GM19328 (cell line): ENCODE measurements at regions not wholly inside any gene's neighbourhood (a gene's known extent, or its start where the extent isn't known, plus 50 kb on each side); places are given as distances from the start of the nearest gene placed in this dataset.
"Not testable (repeated sequence)": the region's sequence is repeated elsewhere in the genome, so short reads cannot be mapped to it uniquely, and the experiment has no call there.

Experiments
- ATAC-seq: cut with Tn5 transposase; IDR thresholded peaks from one replicate; pipeline ENCODE4 v1.9.1; 2021; ENCODE audit warnings: mild to moderate bottlenecking, moderate library complexity; ENCODE audit not compliant: unreplicated experiment

- no peak for ATAC-seq
These were observed 584.5 kb downstream of the ZEB2 start for GRCh38 chr2:143935482-143935752.

- ATAC-seq = no peak
These were observed 585.1 kb downstream of the ZEB2 start for GRCh38 chr2:143934626-143935481.

- ATAC-seq = no peak
These were observed 585.9 kb downstream of the ZEB2 start for GRCh38 chr2:143933946-143934569.

GRCh38 chr2:143930891-143931290 is 589.0 kb downstream of the ZEB2 start:
- no peak for ATAC-seq

- no peak for ATAC-seq
These were observed 591.3 kb downstream of the ZEB2 start for GRCh38 chr2:143928613-143929012.

- no peak for ATAC-seq
These were observed 591.7 kb downstream of the ZEB2 start for GRCh38 chr2:143928184-143928583.

GRCh38 chr2:143926736-143927135 is 593.2 kb downstream of the ZEB2 start:
- ATAC-seq = no peak

GRCh38 chr2:143922261-143922830 is 597.6 kb downstream of the ZEB2 start:
- not testable (repeated sequence) for ATAC-seq

GRCh38 chr2:143918465-143918989 is 601.4 kb downstream of the ZEB2 start:
- no peak for ATAC-seq

GRCh38 chr2:143916781-143917180 is 603.1 kb downstream of the ZEB2 start:
- no peak for ATAC-seq

GRCh38 chr2:143909577-143910353 is 610.2 kb downstream of the ZEB2 start:
- no peak for ATAC-seq

- no peak for ATAC-seq
These were observed 611.1 kb downstream of the ZEB2 start for GRCh38 chr2:143908843-143909242.

GRCh38 chr2:143907801-143908200 is 612.1 kb downstream of the ZEB2 start:
- no peak for ATAC-seq

- ATAC-seq = no peak
These were observed 613.1 kb downstream of the ZEB2 start for GRCh38 chr2:143906850-143907249.

- no peak for ATAC-seq
These were observed 614.3 kb downstream of the ZEB2 start for GRCh38 chr2:143905587-143905986.

GRCh38 chr2:143903172-143903856 is 616.6 kb downstream of the ZEB2 start:
- no peak for ATAC-seq

- no peak for ATAC-seq
These were observed 618.6 kb downstream of the ZEB2 start for GRCh38 chr2:143901185-143901842.

GRCh38 chr2:143899987-143900386 is 619.9 kb downstream of the ZEB2 start:
- no peak for ATAC-seq

- no peak for ATAC-seq
These were observed 626.5 kb downstream of the ZEB2 start for GRCh38 chr2:143893371-143893770.

- no peak for ATAC-seq
These were observed 628.0 kb downstream of the ZEB2 start for GRCh38 chr2:143891879-143892308.
